Spinal cord (tissue), 9 donors: ENCODE measurements at regions not wholly inside any gene's neighbourhood (a gene's known extent, or its start where the extent isn't known, plus 50 kb on each side); places are given as distances from the start of the nearest gene placed in this dataset.

Experiments used
- DNase-seq, 6 donors: peaks; one replicate each; pipeline versions ENCODE4 v3.0.0 to v3.0.0-alpha.2; 2013 to 2015; ENCODE audit warnings: low spot score in 6 of 6, low read depth in 4 of 6
- H3K27ac ChIP-seq: one replicate; pipeline ENCODE4 v1.5.1; 2013; ENCODE audit warnings: low read depth, low read length, control low read depth
- H3K27me3 ChIP-seq: one replicate; pipeline ENCODE4 v1.6.1; 2013; ENCODE audit warnings: low read length; ENCODE audit not compliant: control insufficient read depth, insufficient read depth
- H3K36me3 ChIP-seq: one replicate; pipeline ENCODE4 v1.6.1; 2013; ENCODE audit warnings: low read length; ENCODE audit not compliant: control insufficient read depth, insufficient read depth
- H3K4me1 ChIP-seq: one replicate; pipeline ENCODE4 v1.6.1; 2013; ENCODE audit warnings: low read length; ENCODE audit not compliant: control insufficient read depth, insufficient read depth
- H3K4me3 ChIP-seq: one replicate; pipeline ENCODE4 v1.5.1; 2013; ENCODE audit warnings: low read depth, low read length, control low read depth
- H3K9me3 ChIP-seq: one replicate; pipeline ENCODE4 v1.6.1; 2013; ENCODE audit warnings: low read length; ENCODE audit not compliant: control insufficient read depth, insufficient read depth
- WGBS: methylation state at CpG from one replicate; pipeline ENCODE4 v1.1.5; 2013; ENCODE audit warnings: missing lambda C conversion rate; ENCODE audit not compliant: insufficient coverage; 5-methylcytosine and 5-hydroxymethylcytosine counted together
- donor health status: healthy.

- H3K27ac ChIP-seq: no peak overlapping the region
- 80% methylated on average over 5 of the region's 9 CpGs for WGBS
Observed at GRCh38 chr13:68076046-68076445, 845.9 kb upstream of the PCDH9 start.

GRCh38 chr13:68066879-68067513 is 836.9 kb upstream of the PCDH9 start:
- no peak for DNase-seq
- Histone ChIP-seq H3K4me1 (no peaks in the 10 kb centered on the region), H3K27ac (no peak overlapping the region), H3K27me3 (no peaks in the 10 kb centered on the region), H3K9me3 (no peaks in the 10 kb centered on the region), H3K4me3 (no peak overlapping the region), H3K36me3 (no peaks in the 10 kb centered on the region)
- WGBS: no CpG with 5 or more reads among the region's 2 CpGs

More at GRCh38 chr13:68076046-68076445, 845.9 kb upstream of the PCDH9 start:
- Histone ChIP-seq H3K4me3 (no peak overlapping the region), H3K36me3 (no peaks in the 10 kb centered on the region), H3K4me1 (no peaks in the 10 kb centered on the region), H3K27me3 (no peaks in the 10 kb centered on the region), H3K9me3 (no peaks in the 10 kb centered on the region)
- no peak for DNase-seq

- Histone ChIP-seq H3K36me3 (no peaks in the 10 kb centered on the region), H3K27me3 (no peaks in the 10 kb centered on the region), H3K4me3 (no peak overlapping the region), H3K27ac (no peak overlapping the region), H3K4me1 (no peaks in the 10 kb centered on the region), H3K9me3 (no peaks in the 10 kb centered on the region)
- WGBS: no CpG with 5 or more reads among the region's 4 CpGs
- DNase-seq: no peak
Observed at GRCh38 chr13:68064001-68064770, 834.0 kb upstream of the PCDH9 start.

GRCh38 chr13:68063181-68063580 is 833.0 kb upstream of the PCDH9 start:
- Histone ChIP-seq H3K4me3 (no peak overlapping the region), H3K9me3 (no peaks in the 10 kb centered on the region), H3K27ac (no peak overlapping the region), H3K27me3 (no peaks in the 10 kb centered on the region), H3K36me3 (no peaks in the 10 kb centered on the region), H3K4me1 (no peaks in the 10 kb centered on the region)
- peak in 1 of 6 donors; percentile 5 for DNase-seq
- no CpG with 5 or more reads among the region's 1 CpG for WGBS

- no peak for DNase-seq
- no peak overlapping the region for H3K27ac ChIP-seq
- H3K36me3 ChIP-seq: no peaks in the 10 kb centered on the region
- peaks cover 5% of the 10 kb centered on the region for H3K9me3 ChIP-seq
- no peaks in the 10 kb centered on the region for H3K4me1 ChIP-seq
- H3K4me3 ChIP-seq: no peak overlapping the region
- H3K27me3 ChIP-seq: no peaks in the 10 kb centered on the region
Observed at GRCh38 chr13:68057836-68058235, 827.7 kb upstream of the PCDH9 start.

GRCh38 chr13:68056816-68057710 is 826.9 kb upstream of the PCDH9 start:
- no peak overlapping the region for H3K4me3 ChIP-seq
- no peaks in the 10 kb centered on the region for H3K4me1 ChIP-seq
- H3K27ac ChIP-seq: no peak overlapping the region
- no peak for DNase-seq
- H3K9me3 ChIP-seq: peaks cover 5% of the 10 kb centered on the region
- no peaks in the 10 kb centered on the region for H3K36me3 ChIP-seq
- no peaks in the 10 kb centered on the region for H3K27me3 ChIP-seq
- WGBS: 94% methylated on average over 2 of the region's 5 CpGs

GRCh38 chr13:68051910-68052309 is 821.8 kb upstream of the PCDH9 start:
- 78% methylated on average over 4 of the region's 5 CpGs for WGBS
- no peak for DNase-seq

GRCh38 chr13:68050761-68051160 is 820.6 kb upstream of the PCDH9 start:
- Histone ChIP-seq H3K27ac (no peak overlapping the region), H3K4me1 (no peaks in the 10 kb centered on the region), H3K36me3 (no peaks in the 10 kb centered on the region), H3K4me3 (no peak overlapping the region), H3K9me3 (no peaks in the 10 kb centered on the region), H3K27me3 (no peaks in the 10 kb centered on the region)
- DNase-seq: no peak
- no CpG with 5 or more reads among the region's 1 CpG for WGBS

More at GRCh38 chr13:68051910-68052309, 821.8 kb upstream of the PCDH9 start:
- H3K9me3 ChIP-seq: peaks cover 2% of the 10 kb centered on the region
- no peak overlapping the region for H3K27ac ChIP-seq
- H3K36me3 ChIP-seq: no peaks in the 10 kb centered on the region
- H3K4me3 ChIP-seq: no peak overlapping the region
- no peaks in the 10 kb centered on the region for H3K4me1 ChIP-seq
- H3K27me3 ChIP-seq: no peaks in the 10 kb centered on the region

- Histone ChIP-seq H3K9me3 (no peaks in the 10 kb centered on the region), H3K4me3 (no peak overlapping the region), H3K27me3 (no peaks in the 10 kb centered on the region), H3K27ac (no peak overlapping the region), H3K36me3 (no peaks in the 10 kb centered on the region), H3K4me1 (no peaks in the 10 kb centered on the region)
- no peak for DNase-seq
- WGBS: 57% methylated on average over 1 of the region's 3 CpGs
Observed at GRCh38 chr13:68048802-68049359, 818.7 kb upstream of the PCDH9 start.
